GM12878 (cell line): ENCODE measurements at regions not wholly inside any gene's neighbourhood (a gene's known extent, or its start where the extent isn't known, plus 50 kb on each side); places are given as distances from the start of the nearest gene placed in this dataset.

Source experiments
- ATAC-seq: fragments of 200-7000 bp; cut with Tn5 transposase; 3 replicates; pipeline ENCODE4 v1.9.1; 2020; ENCODE audit warnings: mild to moderate bottlenecking, moderate library complexity
- BruUV-seq: library from RNA; stranded (reverse); fragments of 400-500 nt; replicated peaks from 2 replicates; lab custom pipeline; 2021; lab: Mats Ljungman, UMichigan
- CTCF ChIA-PET: fragments of 300-600 bp; sonication (Branson Sonifier 250); formaldehyde crosslinking; extraction: SDS; loops from one replicate; lab custom pipeline; 2021; ENCODE audit warnings: inconsistent platforms; lab: Yijun Ruan, JAX
- POLR2A ChIA-PET: fragments of 350-600 bp; formaldehyde crosslinking; extraction: SDS; loops from one replicate; lab custom pipeline; 2021; ENCODE audit warnings: inconsistent platforms; lab: Charles Lee
- RAD21 ChIA-PET: fragments of 300-600 bp; sonication (Branson Sonifier 250); formaldehyde crosslinking; loops from one replicate; lab custom pipeline; 2023; ENCODE audit warnings: antibody characterized with exemption; ENCODE audit not compliant: unreplicated experiment; lab: Charles Lee
- SMC1A ChIA-PET: fragments of 300-600 bp; sonication (Branson Sonifier 250); formaldehyde crosslinking; loops from one replicate; lab custom pipeline; 2023; ENCODE audit not compliant: unreplicated experiment, uncharacterized antibody; lab: Charles Lee
- DNase-seq: peaks from one replicate; pipeline ENCODE4 v3.0.0-alpha.2; 2011; ENCODE audit warnings: low read depth, low spot score
- FAIRE-seq: peaks from 3 replicates; lab custom pipeline; 2011; peaks lifted over from hg19 to GRCh38; lab: Jason Lieb, UNC
- H2AFZ ChIP-seq: 2 replicates; pipeline ENCODE4 v1.6.0; 2011; ENCODE audit warnings: low read depth, low read length, control low read depth; ENCODE audit not compliant: control insufficient read depth
- H3K27ac ChIP-seq: 2 replicates; pipeline ENCODE4 v1.5.1; 2011; ENCODE audit warnings: control low read depth; ENCODE audit not compliant: control insufficient read depth, insufficient read depth
- H3K27me3 ChIP-seq, 2 experiments: replicated peaks in 1 of 2; 2 replicates each; pipeline versions ENCODE4 v1.6.0 to v1.6.1; 2011; ENCODE audit warnings: low read length in 1 of 2; ENCODE audit not compliant: control insufficient read depth in 2 of 2, insufficient read depth in 2 of 2
- H3K36me3 ChIP-seq, 2 experiments: 2 replicates each; pipeline ENCODE4 v1.5.1; 2011; ENCODE audit warnings: low read length in 1 of 2; ENCODE audit not compliant: control insufficient read depth in 2 of 2, insufficient read depth in 2 of 2
- H3K4me1 ChIP-seq: 2 replicates; pipeline ENCODE4 v1.6.1; 2011; ENCODE audit warnings: mild to moderate bottlenecking, low read length, moderate library complexity, mixed read lengths; ENCODE audit not compliant: control insufficient read depth, insufficient read depth
- H3K4me2 ChIP-seq: 2 replicates; pipeline ENCODE4 v1.6.0; 2011; ENCODE audit warnings: control low read depth; ENCODE audit not compliant: control insufficient read depth, insufficient read depth
- H3K4me3 ChIP-seq: fragments of 200-600 bp; sonication (generic); 2 replicates; pipeline ENCODE4 v1.5.1; 2016
- H3K79me2 ChIP-seq: 2 replicates; pipeline ENCODE4 v1.6.0; 2011; ENCODE audit warnings: low read length; ENCODE audit not compliant: control insufficient read depth, insufficient read depth
- H3K9ac ChIP-seq: 2 replicates; pipeline ENCODE4 v1.8.0; 2011; ENCODE audit warnings: low read length, control low read depth, mixed read lengths; ENCODE audit not compliant: control insufficient read depth, insufficient read depth
- H3K9me3 ChIP-seq: replicated peaks from 3 replicates; pipeline ENCODE4 v1.5.1; 2011; ENCODE audit warnings: mild to moderate bottlenecking, low read length; ENCODE audit not compliant: control insufficient read depth, insufficient read depth
- H4K20me1 ChIP-seq: 2 replicates; pipeline ENCODE4 v1.6.0; 2011; ENCODE audit not compliant: control insufficient read depth, insufficient read depth
- ATF7 ChIP-seq: fragments of 450-650 bp; IDR thresholded peaks from 2 replicates; pipeline ENCODE4 v1.6.1; 2016; ENCODE audit warnings: low read depth, mild to moderate bottlenecking
- JUNB ChIP-seq: IDR thresholded peaks from 2 replicates; pipeline ENCODE4 v1.6.1; 2016; ENCODE audit warnings: antibody characterized with exemption, mild to moderate bottlenecking
- KLF5 ChIP-seq: fragments of 450-650 bp; IDR thresholded peaks from 2 replicates; pipeline ENCODE4 v1.6.1; 2014; ENCODE audit warnings: mild to moderate bottlenecking; ENCODE audit not compliant: partially characterized antibody
- POU2F2 ChIP-seq: IDR thresholded peaks from 3 replicates; pipeline ENCODE4 v1.6.1; 2011; ENCODE audit warnings: low read depth, mild to moderate bottlenecking, low read length, borderline replicate concordance
- RAD51 ChIP-seq: fragments of 450-650 bp; IDR thresholded peaks from 2 replicates; pipeline ENCODE4 v1.6.1; 2016; ENCODE audit warnings: moderate library complexity, mild to moderate bottlenecking, inconsistent platforms
- RB1 ChIP-seq: fragments of 450-650 bp; formaldehyde crosslinking; IDR thresholded peaks from 2 replicates; pipeline ENCODE4 v1.6.1; 2017; ENCODE audit warnings: mild to moderate bottlenecking, borderline replicate concordance
- TAF1 ChIP-seq: IDR thresholded peaks from 2 replicates; pipeline ENCODE4 v1.6.1; 2011; ENCODE audit warnings: mild to moderate bottlenecking, low read depth, low read length, borderline replicate concordance
- TCF12 ChIP-seq: IDR thresholded peaks from 2 replicates; pipeline ENCODE4 v1.6.1; 2011; ENCODE audit warnings: low read depth, mild to moderate bottlenecking, low read length
- WGBS: methylation state at CpG from one replicate; pipeline ENCODE4 v1.1.6; 2016; ENCODE audit warnings: low lambda C conversion rate; ENCODE audit not compliant: insufficient replicate concordance, insufficient coverage; ENCODE audit errors: missing lambda C conversion rate; 5-methylcytosine and 5-hydroxymethylcytosine counted together
- in situ Hi-C: fragments of 300-500 bp; cut with MboI; formaldehyde crosslinking; loops from 9 replicates; pipeline ENCODE4 v1.14.3; 2018; ENCODE audit warnings: mixed read lengths
- intact Hi-C: fragments of 100-400 bp; cut with micrococcal nuclease; formaldehyde crosslinking; loops from one replicate; pipeline ENCODE4 v1.14.2; 2022; ENCODE audit not compliant: unreplicated experiment
- TF ChIP-seq, protein P1 (sequence below): IDR thresholded peaks from 2 replicates; pipeline ENCODE4 v1.6.1; 2011; ENCODE audit warnings: low read depth, mild to moderate bottlenecking, low read length, moderate library complexity, borderline replicate concordance; ENCODE audit errors: extremely low read depth
- TF ChIP-seq, protein P2 (sequence below): fragments of 450-650 bp; IDR thresholded peaks from 2 replicates; pipeline ENCODE4 v1.6.1; 2017; ENCODE audit warnings: borderline replicate concordance

DNA sequence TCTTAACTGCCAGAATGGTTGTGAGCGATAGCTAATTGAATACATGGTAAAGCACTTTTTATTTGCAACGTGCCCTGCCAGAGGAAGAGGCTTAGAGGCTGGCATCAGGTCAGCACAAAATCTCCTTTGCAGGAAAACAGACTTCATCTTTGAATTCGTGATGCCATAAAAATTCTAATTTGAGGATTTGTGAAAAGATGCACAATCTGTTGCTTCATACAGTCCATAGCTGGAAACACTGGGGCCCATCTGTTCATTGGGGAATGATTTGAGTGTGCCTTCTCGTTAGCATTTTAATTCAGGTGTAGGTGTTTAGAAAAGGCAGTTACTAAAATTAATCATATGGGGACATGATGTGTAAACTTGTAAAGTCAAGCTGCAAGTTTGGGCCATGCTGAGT lies 876.0 kb downstream of the SLC4A3 start:
- no peak for ATAC-seq

More for the DNA sequence above, 876.0 kb downstream of the SLC4A3 start:
- no peaks in the 10 kb centered on the region for H3K79me2 ChIP-seq
- DNase-seq, result no peak
- no peak overlapping the region for H3K4me3 ChIP-seq
- no peaks in the 10 kb centered on the region for H3K4me1 ChIP-seq
- H3K27ac ChIP-seq, result no peak overlapping the region
- WGBS, result 9% methylated on average over 4 of the region's 4 CpGs
- H3K9ac ChIP-seq, result no peak overlapping the region
- no peaks in the 10 kb centered on the region for H3K36me3 ChIP-seq
- no peak for FAIRE-seq
- no peaks in the 10 kb centered on the region for H3K9me3 ChIP-seq
- in situ Hi-C loops (no loop called here), intact Hi-C loops (no loop called here)
- no peak for TF ChIP-seq JUNB
- TF ChIP-seq ATF7, result no peak
- no peak for TF ChIP-seq KLF5
- no peak for TF ChIP-seq RB1
- TF ChIP-seq POU2F2, result no peak
- TF ChIP-seq, protein P1, sequence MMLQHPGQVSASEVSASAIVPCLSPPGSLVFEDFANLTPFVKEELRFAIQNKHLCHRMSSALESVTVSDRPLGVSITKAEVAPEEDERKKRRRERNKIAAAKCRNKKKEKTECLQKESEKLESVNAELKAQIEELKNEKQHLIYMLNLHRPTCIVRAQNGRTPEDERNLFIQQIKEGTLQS, result no peak
- no peak for TF ChIP-seq TAF1
- no peak for TF ChIP-seq RAD51
- TF ChIP-seq, protein P2, sequence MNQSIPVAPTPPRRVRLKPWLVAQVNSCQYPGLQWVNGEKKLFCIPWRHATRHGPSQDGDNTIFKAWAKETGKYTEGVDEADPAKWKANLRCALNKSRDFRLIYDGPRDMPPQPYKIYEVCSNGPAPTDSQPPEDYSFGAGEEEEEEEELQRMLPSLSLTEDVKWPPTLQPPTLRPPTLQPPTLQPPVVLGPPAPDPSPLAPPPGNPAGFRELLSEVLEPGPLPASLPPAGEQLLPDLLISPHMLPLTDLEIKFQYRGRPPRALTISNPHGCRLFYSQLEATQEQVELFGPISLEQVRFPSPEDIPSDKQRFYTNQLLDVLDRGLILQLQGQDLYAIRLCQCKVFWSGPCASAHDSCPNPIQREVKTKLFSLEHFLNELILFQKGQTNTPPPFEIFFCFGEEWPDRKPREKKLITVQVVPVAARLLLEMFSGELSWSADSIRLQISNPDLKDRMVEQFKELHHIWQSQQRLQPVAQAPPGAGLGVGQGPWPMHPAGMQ, result no peak
- no peak for TF ChIP-seq TCF12
- RAD21 ChIA-PET, result no interaction called here
- POLR2A ChIA-PET, result no interaction called here
- H3K27me3 ChIP-seq, result no peaks in the 10 kb centered on the region
- CTCF ChIA-PET, result no interaction called here
- BruUV-seq, result no TSS peak
- H4K20me1 ChIP-seq, result no peaks in the 10 kb centered on the region
- H3K4me2 ChIP-seq, result no peak overlapping the region
- H2AFZ ChIP-seq, result no peak overlapping the region
- SMC1A ChIA-PET, result no interaction called here
